ENCODE measurements at regions not wholly inside any gene's neighbourhood (a gene's known extent, or its start where the extent isn't known, plus 50 kb on each side); places are given as distances from the start of the nearest gene placed in this dataset.

GRCh38 chr17:68134731-68135130 is 99.2 kb downstream of the KPNA2 start:
- no peak overlapping the region for H3K27ac ChIP-seq (ENCODE audit: control insufficient read depth, insufficient read depth, low read length)
- no peak for FAIRE-seq
- H3K27me3 ChIP-seq (ENCODE audit: control insufficient read depth, extremely low read depth, insufficient read depth, low read length) = no peaks in the 10 kb centered on the region
- dilution Hi-C loops (cut with MboI; ENCODE audit: extremely low pct_ligation_motif_present, low sequenced_read_pairs) = no loop called here
- H2AFZ ChIP-seq (ENCODE audit: control insufficient read depth, low read length) = no peak overlapping the region
- H3K36me3 ChIP-seq (ENCODE audit: control insufficient read depth in 2 of 2, extremely low read depth in 1 of 2, insufficient read depth in 2 of 2, low read length in 2 of 2) = no peaks in the 10 kb centered on the region
- no peaks in the 10 kb centered on the region for H4K20me1 ChIP-seq (ENCODE audit: control insufficient read depth, extremely low read depth, insufficient read depth, low read length)
- no peaks in the 10 kb centered on the region for H3K4me1 ChIP-seq (ENCODE audit: control insufficient read depth, extremely low read depth, insufficient read depth, low read length)
- no peak overlapping the region for H3K4me3 ChIP-seq (ENCODE audit: control insufficient read depth in 2 of 3, extremely low read depth in 1 of 3, insufficient read depth in 2 of 3, low read depth in 1 of 3, low read length in 3 of 3)
- H3K4me2 ChIP-seq (ENCODE audit: control insufficient read depth, extremely low read depth, insufficient read depth, low read depth, low read length) = no peak overlapping the region
- no peaks in the 10 kb centered on the region for H3K79me2 ChIP-seq (ENCODE audit: control insufficient read depth, insufficient read depth, low read length)
- no peak for DNase-seq (ENCODE audit: low read depth, low spot score)
- H3K9me3 ChIP-seq (ENCODE audit: control insufficient read depth, low read depth, low read length) = no peaks in the 10 kb centered on the region
- H3K9ac ChIP-seq (ENCODE audit: control insufficient read depth, extremely low read depth, insufficient read depth, low read length) = no peak overlapping the region
- no peak for TF ChIP-seq EZH2 (IDR thresholded peaks at IDR 0.05; ENCODE audit: low read length)
- no peaks in the 10 kb centered on the region for H3K9me1 ChIP-seq (ENCODE audit: control insufficient read depth, extremely low read depth, insufficient read depth, low read length)

- no peaks in the 10 kb centered on the region for H3K9me3 ChIP-seq (ENCODE audit: control insufficient read depth, low read depth, low read length)
These were observed 99.8 kb downstream of the KPNA2 start for GRCh38 chr17:68135141-68135887.

More at GRCh38 chr17:68135141-68135887, 99.8 kb downstream of the KPNA2 start:
- Histone ChIP-seq H3K27ac (ENCODE audit: control insufficient read depth, insufficient read depth, low read length) (no peak overlapping the region), H4K20me1 (ENCODE audit: control insufficient read depth, extremely low read depth, insufficient read depth, low read length) (no peaks in the 10 kb centered on the region), H2AFZ (ENCODE audit: control insufficient read depth, low read length) (no peak overlapping the region), H3K4me2 (ENCODE audit: control insufficient read depth, extremely low read depth, insufficient read depth, low read depth, low read length) (no peak overlapping the region), H3K36me3 (ENCODE audit: control insufficient read depth in 2 of 2, extremely low read depth in 1 of 2, insufficient read depth in 2 of 2, low read length in 2 of 2) (no peaks in the 10 kb centered on the region), H3K4me1 (ENCODE audit: control insufficient read depth, extremely low read depth, insufficient read depth, low read length) (no peaks in the 10 kb centered on the region), H3K79me2 (ENCODE audit: control insufficient read depth, insufficient read depth, low read length) (no peaks in the 10 kb centered on the region), H3K9me1 (ENCODE audit: control insufficient read depth, extremely low read depth, insufficient read depth, low read length) (no peaks in the 10 kb centered on the region), H3K4me3 (ENCODE audit: control insufficient read depth in 2 of 3, extremely low read depth in 1 of 3, insufficient read depth in 2 of 3, low read depth in 1 of 3, low read length in 3 of 3) (no peak overlapping the region), H3K9ac (ENCODE audit: control insufficient read depth, extremely low read depth, insufficient read depth, low read length) (no peak overlapping the region), H3K27me3 (ENCODE audit: control insufficient read depth, extremely low read depth, insufficient read depth, low read length) (no peaks in the 10 kb centered on the region)
- TF ChIP-seq CTCF (optimal IDR thresholded peaks at IDR 0.05 in 1 of 3, IDR thresholded peaks at IDR 0.05 in 1 of 3, conservative IDR thresholded peaks at IDR 0.05 in 1 of 3; ENCODE audit: extremely low read depth in 1 of 3, insufficient read depth in 2 of 3, low read length in 3 of 3) (no peak), EZH2 (IDR thresholded peaks at IDR 0.05; ENCODE audit: low read length) (no peak)
- FAIRE-seq (no peak), DNase-seq (ENCODE audit: low read depth, low spot score) (no peak)
- dilution Hi-C loops (cut with MboI; ENCODE audit: extremely low pct_ligation_motif_present, low sequenced_read_pairs) = no loop called here

All from keratinocyte (primary cell).